ENCODE measurements at regions not wholly inside any gene's neighbourhood (a gene's known extent, or its start where the extent isn't known, plus 50 kb on each side); places are given as distances from the start of the nearest gene placed in this dataset.
"Not testable (repeated sequence)": the region's sequence is repeated elsewhere in the genome, so short reads cannot be mapped to it uniquely, and the experiment has no call there.

DNA sequence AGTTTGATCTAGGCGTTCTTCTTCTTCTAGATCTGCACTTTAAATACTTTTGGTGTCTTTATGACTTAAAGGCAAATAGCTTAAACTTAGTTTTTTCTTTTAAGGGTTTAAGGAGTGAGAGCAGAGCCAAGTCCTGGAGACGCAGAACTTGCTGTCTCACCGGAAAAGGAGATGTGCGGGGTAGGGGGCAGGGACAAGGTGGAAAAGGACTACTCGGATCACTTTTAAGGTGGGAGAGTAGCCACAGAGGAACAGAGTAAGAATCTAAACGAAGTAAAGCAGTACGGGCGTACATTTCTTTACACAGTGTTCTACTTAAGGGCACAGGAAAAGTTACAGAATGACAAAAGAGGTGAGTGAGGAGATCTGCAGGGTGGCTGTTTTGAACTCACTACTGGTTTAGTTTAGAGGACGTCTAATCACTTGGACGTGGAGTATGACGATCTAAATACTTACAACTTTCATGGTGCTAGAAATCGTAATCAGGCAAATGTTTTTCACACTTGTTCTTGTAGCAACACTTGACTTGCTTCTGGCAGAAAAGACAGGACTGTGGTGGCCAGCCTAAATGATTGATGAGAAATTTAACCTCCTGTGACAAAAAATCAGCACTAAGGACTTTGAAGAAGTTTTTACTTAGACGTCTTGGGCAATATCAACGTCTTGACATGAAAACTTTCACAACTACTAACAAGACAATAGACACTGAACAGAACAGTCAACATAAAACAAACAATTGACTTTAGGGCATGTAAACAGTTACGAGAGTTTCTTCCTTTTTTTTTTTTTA is 127.0 kb downstream of the ART5 start:
- H3K27me3 ChIP-seq (ENCODE audit: control insufficient read depth in 1 of 2, insufficient read depth in 2 of 2, low read length in 2 of 2); H3K4me3 ChIP-seq (ENCODE audit: low read depth in 1 of 2, low read length in 2 of 2); H3K4me1 ChIP-seq (ENCODE audit: control insufficient read depth in 1 of 2, insufficient read depth in 2 of 2, low read length in 2 of 2); H3K27ac ChIP-seq (ENCODE audit: low read depth, low read length); H3K9ac ChIP-seq (ENCODE audit: low read depth in 1 of 2, low read length in 2 of 2); H3K9me3 ChIP-seq (ENCODE audit: control insufficient read depth in 1 of 2, low read length in 2 of 2); H3K36me3 ChIP-seq (ENCODE audit: control insufficient read depth in 1 of 2, insufficient read depth in 2 of 2, low read length in 2 of 2): not testable (repeated sequence)

DNA sequence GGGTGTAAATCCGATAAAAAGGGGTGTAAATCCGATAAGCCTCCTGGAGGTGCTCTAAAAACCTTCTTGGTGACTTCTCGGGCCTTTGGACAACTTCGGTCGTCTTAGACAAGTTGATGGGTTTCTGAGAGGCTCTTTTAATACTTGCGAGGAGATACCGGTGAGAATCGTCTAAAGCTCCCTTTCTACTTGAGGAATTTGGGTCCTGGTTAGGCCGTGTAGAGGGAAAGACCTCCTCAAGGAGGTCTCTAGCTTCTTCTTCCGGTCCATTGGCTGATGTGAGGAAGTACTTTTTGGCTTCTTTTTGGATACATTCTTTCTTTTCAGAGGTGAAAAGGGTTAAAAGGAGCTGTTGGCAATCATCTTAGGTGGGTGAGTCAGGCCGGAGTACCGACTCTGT is 128.5 kb downstream of the ART5 start:
- peak overlapping the region in 1 of 2 donors; percentile 32 for H3K4me3 ChIP-seq (ENCODE audit: low read depth in 1 of 2, low read length in 2 of 2)
- not testable (repeated sequence) for H3K36me3 ChIP-seq (ENCODE audit: control insufficient read depth in 1 of 2, insufficient read depth in 2 of 2, low read length in 2 of 2); H3K9ac ChIP-seq (ENCODE audit: low read depth in 1 of 2, low read length in 2 of 2); H3K27me3 ChIP-seq (ENCODE audit: control insufficient read depth in 1 of 2, insufficient read depth in 2 of 2, low read length in 2 of 2); H3K4me1 ChIP-seq (ENCODE audit: control insufficient read depth in 1 of 2, insufficient read depth in 2 of 2, low read length in 2 of 2); H3K9me3 ChIP-seq (ENCODE audit: control insufficient read depth in 1 of 2, low read length in 2 of 2); H3K27ac ChIP-seq (ENCODE audit: low read depth, low read length)

DNA sequence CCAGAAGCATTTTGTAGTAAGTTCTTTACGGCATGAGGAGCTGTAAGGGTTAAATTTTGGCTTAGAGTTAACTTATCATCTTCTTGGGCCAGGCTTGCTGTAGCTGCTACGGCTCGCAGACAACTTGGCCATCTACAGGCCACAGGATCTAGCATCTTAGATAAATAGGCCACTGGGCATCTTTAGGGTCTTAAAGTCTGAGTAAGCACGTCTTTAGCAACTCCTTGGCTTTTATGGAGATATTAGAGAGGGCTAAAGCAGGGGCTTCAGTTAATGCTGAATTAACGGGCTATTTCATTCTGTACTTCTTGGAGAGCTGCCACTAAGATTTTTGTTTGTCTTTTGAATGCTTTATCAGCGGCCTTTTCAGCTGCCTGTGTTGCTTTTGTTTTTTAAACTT is 129.0 kb downstream of the ART5 start:
- not testable (repeated sequence) for H3K27me3 ChIP-seq (ENCODE audit: control insufficient read depth in 1 of 2, insufficient read depth in 2 of 2, low read length in 2 of 2); H3K4me1 ChIP-seq (ENCODE audit: control insufficient read depth in 1 of 2, insufficient read depth in 2 of 2, low read length in 2 of 2); H3K9ac ChIP-seq (ENCODE audit: low read depth in 1 of 2, low read length in 2 of 2); H3K27ac ChIP-seq (ENCODE audit: low read depth, low read length); H3K36me3 ChIP-seq (ENCODE audit: control insufficient read depth in 1 of 2, insufficient read depth in 2 of 2, low read length in 2 of 2); H3K9me3 ChIP-seq (ENCODE audit: control insufficient read depth in 1 of 2, low read length in 2 of 2)
- peak overlapping the region in 1 of 2 donors; percentile 40 for H3K4me3 ChIP-seq (ENCODE audit: low read depth in 1 of 2, low read length in 2 of 2)

DNA sequence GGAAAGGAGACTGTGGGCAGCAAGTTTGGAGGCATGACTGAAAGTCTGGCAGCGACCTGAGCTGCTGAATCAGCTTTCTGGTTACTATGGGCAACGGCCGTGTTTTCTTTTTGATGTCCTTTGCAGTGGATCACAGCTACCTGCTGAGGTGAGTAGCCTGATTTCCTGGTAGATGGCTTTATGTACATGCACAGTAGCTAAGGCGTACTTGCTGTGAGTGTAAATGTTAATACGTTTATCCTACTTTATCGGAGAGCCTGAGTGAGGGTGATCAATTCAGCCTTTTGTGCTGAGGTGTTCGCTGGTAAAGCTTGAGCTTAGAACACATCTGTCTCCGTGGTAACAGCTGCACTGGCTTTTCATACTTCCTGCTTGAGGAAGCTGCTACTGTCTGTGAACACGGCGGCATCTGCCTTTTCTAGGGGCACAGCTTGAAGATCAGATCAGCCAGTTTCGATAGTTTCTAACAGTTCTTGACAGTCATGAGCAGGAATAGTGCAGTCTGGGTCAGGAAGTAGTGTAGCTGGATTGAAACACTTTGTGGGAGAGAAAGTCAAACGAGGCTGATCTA is 129.6 kb downstream of the ART5 start:
- H3K27me3 ChIP-seq (ENCODE audit: control insufficient read depth in 1 of 2, insufficient read depth in 2 of 2, low read length in 2 of 2); H3K27ac ChIP-seq (ENCODE audit: low read depth, low read length); H3K36me3 ChIP-seq (ENCODE audit: control insufficient read depth in 1 of 2, insufficient read depth in 2 of 2, low read length in 2 of 2); H3K4me1 ChIP-seq (ENCODE audit: control insufficient read depth in 1 of 2, insufficient read depth in 2 of 2, low read length in 2 of 2); H3K9me3 ChIP-seq (ENCODE audit: control insufficient read depth in 1 of 2, low read length in 2 of 2); H3K9ac ChIP-seq (ENCODE audit: low read depth in 1 of 2, low read length in 2 of 2): not testable (repeated sequence)
- peak overlapping the region in 1 of 2 donors; percentile 40 for H3K4me3 ChIP-seq (ENCODE audit: low read depth in 1 of 2, low read length in 2 of 2)

DNA sequence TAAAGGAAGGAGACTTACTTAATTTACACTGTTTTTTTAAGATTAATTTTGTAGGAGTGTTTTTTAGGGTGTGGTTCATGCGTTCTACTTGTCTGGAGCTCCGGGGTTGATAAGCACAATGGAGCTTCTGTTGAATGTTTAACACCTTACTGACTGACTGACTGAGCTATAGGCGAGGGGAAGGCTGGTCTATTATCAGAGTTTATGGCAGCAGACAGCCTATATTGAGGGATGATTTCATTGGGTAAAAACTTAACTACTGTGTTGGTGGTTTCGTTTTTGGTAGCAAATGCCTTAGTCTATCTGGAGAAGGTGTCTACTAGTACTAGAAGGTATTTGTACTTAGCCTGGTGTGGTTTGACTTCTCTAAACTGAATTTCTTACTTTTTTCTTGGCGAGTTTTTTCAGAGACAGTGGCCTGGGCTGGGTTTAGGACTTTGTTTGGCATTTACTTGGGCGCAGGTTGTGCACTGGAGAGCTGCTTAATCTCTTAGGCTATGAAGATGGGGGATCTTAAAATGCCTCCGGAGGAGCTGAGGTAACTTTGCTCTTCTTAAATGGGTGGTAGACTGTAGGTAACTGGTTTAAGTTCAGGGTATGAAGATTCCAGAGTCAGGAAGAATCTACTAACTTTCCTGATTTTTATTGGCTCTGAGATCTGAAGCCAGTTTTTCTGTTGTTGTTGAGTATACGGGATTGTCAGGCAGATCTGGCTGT is 130.2 kb downstream of the ART5 start:
- not testable (repeated sequence) for H3K4me1 ChIP-seq (ENCODE audit: control insufficient read depth in 1 of 2, insufficient read depth in 2 of 2, low read length in 2 of 2); H3K9me3 ChIP-seq (ENCODE audit: control insufficient read depth in 1 of 2, low read length in 2 of 2); H3K9ac ChIP-seq (ENCODE audit: low read depth in 1 of 2, low read length in 2 of 2); H3K27ac ChIP-seq (ENCODE audit: low read depth, low read length); H3K36me3 ChIP-seq (ENCODE audit: control insufficient read depth in 1 of 2, insufficient read depth in 2 of 2, low read length in 2 of 2); H3K27me3 ChIP-seq (ENCODE audit: control insufficient read depth in 1 of 2, insufficient read depth in 2 of 2, low read length in 2 of 2)
- peak overlapping the region in 1 of 2 donors; percentile 40 for H3K4me3 ChIP-seq (ENCODE audit: low read depth in 1 of 2, low read length in 2 of 2)

DNA sequence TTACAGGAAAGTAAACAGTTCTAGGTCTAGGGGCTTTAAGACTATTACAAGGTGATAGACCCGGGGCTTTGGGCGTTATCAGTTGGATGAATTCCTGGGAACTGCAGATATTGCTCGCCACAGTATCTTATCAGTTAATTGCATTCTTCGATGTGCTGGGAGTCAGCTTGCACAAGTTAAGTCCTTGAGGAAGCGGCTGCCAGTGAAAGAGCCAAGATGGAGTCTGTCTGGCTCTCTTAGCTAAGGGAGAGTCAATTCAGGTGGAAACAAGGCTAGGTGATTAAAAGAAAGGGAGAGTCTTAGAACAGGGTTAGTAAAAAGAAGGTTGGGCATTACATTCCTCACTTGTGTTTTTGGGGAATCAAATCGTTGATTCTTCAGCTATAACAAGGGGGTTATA is 130.6 kb upstream of the ZNF195 start:
- H3K27ac ChIP-seq (ENCODE audit: low read depth, low read length); H3K4me1 ChIP-seq (ENCODE audit: control insufficient read depth in 1 of 2, insufficient read depth in 2 of 2, low read length in 2 of 2); H3K9ac ChIP-seq (ENCODE audit: low read depth in 1 of 2, low read length in 2 of 2); H3K4me3 ChIP-seq (ENCODE audit: low read depth in 1 of 2, low read length in 2 of 2); H3K9me3 ChIP-seq (ENCODE audit: control insufficient read depth in 1 of 2, low read length in 2 of 2); H3K27me3 ChIP-seq (ENCODE audit: control insufficient read depth in 1 of 2, insufficient read depth in 2 of 2, low read length in 2 of 2); H3K36me3 ChIP-seq (ENCODE audit: control insufficient read depth in 1 of 2, insufficient read depth in 2 of 2, low read length in 2 of 2): not testable (repeated sequence)

DNA sequence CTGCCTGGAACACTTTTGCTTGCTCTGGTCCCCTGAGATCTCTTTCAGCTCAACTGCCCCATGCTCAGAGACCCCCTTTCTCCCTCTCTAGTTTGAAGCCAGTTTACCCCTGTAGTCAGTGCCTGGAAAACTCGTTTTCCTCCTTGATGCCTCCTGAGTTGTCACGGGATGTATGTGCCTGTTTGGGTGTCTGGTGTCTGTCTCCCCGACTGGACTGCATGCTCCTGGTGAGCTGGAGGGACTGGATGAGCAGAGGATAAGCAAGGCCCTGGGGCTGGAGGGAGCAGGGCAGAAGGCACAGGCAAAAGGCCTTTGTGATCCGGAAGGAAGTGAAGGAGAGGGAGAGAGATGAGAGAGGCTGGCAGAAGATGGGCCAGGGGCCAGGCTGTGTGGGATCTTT is 120.3 kb upstream of the ZNF195 start:
- not testable (repeated sequence) for H3K9me3 ChIP-seq (ENCODE audit: control insufficient read depth in 1 of 2, low read length in 2 of 2); H3K9ac ChIP-seq (ENCODE audit: low read depth in 1 of 2, low read length in 2 of 2); H3K4me1 ChIP-seq (ENCODE audit: control insufficient read depth in 1 of 2, insufficient read depth in 2 of 2, low read length in 2 of 2); H3K36me3 ChIP-seq (ENCODE audit: control insufficient read depth in 1 of 2, insufficient read depth in 2 of 2, low read length in 2 of 2); H3K4me3 ChIP-seq (ENCODE audit: low read depth in 1 of 2, low read length in 2 of 2); H3K27ac ChIP-seq (ENCODE audit: low read depth, low read length); H3K27me3 ChIP-seq (ENCODE audit: control insufficient read depth in 1 of 2, insufficient read depth in 2 of 2, low read length in 2 of 2)

DNA sequence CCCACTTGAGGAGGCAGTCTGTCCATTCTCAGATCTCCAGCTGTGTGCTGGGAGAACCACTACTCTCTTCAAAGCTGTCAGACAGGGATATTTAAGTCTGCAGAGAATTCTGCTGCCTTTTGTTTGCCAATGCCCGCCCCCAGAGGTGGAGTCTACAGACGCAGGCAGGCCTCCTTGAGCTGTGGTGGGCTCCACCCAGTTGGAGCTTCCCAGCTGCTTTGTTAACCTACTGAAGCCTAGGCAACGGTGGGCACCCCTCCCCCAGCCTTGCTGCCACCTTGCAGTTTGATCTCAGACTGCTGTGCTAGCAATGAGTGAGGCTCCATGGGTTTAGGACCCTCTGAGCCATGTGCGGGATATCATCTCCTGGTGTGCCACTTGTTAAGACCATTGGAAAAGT is 119.4 kb upstream of the ZNF195 start:
- not testable (repeated sequence) for H3K27ac ChIP-seq (ENCODE audit: low read depth, low read length); H3K27me3 ChIP-seq (ENCODE audit: control insufficient read depth in 1 of 2, insufficient read depth in 2 of 2, low read length in 2 of 2); H3K9ac ChIP-seq (ENCODE audit: low read depth in 1 of 2, low read length in 2 of 2); H3K4me3 ChIP-seq (ENCODE audit: low read depth in 1 of 2, low read length in 2 of 2); H3K4me1 ChIP-seq (ENCODE audit: control insufficient read depth in 1 of 2, insufficient read depth in 2 of 2, low read length in 2 of 2); H3K9me3 ChIP-seq (ENCODE audit: control insufficient read depth in 1 of 2, low read length in 2 of 2); H3K36me3 ChIP-seq (ENCODE audit: control insufficient read depth in 1 of 2, insufficient read depth in 2 of 2, low read length in 2 of 2)

DNA sequence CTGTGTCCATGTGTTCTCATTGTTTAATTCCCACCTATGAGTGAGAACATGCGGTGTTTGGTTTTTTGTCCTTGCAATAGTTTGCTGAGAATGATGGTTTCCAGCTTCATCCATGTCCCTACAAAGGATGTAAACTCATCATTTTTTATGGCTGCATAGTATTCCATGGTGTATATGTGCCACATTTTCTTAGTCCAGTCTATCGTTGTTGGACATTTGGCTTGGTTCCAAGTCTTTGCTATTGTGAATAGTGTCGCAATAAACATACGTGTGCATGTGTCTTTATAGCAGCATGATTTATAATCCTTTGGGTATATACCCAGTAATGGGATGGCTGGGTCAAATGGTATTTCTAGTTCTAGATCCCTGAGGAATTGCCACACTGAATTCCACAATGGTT is 114.2 kb upstream of the ZNF195 start:
- not testable (repeated sequence) for H3K4me3 ChIP-seq (ENCODE audit: low read depth in 1 of 2, low read length in 2 of 2); H3K27ac ChIP-seq (ENCODE audit: low read depth, low read length); H3K36me3 ChIP-seq (ENCODE audit: control insufficient read depth in 1 of 2, insufficient read depth in 2 of 2, low read length in 2 of 2); H3K9ac ChIP-seq (ENCODE audit: low read depth in 1 of 2, low read length in 2 of 2); H3K9me3 ChIP-seq (ENCODE audit: control insufficient read depth in 1 of 2, low read length in 2 of 2); H3K4me1 ChIP-seq (ENCODE audit: control insufficient read depth in 1 of 2, insufficient read depth in 2 of 2, low read length in 2 of 2); H3K27me3 ChIP-seq (ENCODE audit: control insufficient read depth in 1 of 2, insufficient read depth in 2 of 2, low read length in 2 of 2)

DNA sequence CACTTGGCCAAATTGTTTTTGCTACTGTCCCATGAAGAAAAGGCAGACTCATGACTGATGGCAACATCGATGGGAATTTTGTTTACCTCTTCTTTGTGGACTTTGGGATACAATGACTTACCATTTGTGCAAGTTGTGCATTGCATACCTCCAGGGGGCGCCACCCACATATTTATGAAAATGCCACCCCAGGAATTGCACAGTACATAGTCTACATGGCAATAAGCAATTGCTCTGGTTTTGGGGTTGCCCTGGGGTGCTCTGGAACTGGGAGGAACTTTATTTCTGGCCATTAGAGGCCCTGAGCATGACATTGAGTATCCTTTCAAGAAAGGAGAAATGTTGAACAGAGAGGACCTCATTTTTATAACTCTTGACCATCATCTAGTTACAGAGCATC is 109.1 kb upstream of the ZNF195 start:
- H3K4me1 ChIP-seq (ENCODE audit: control insufficient read depth in 1 of 2, insufficient read depth in 2 of 2, low read length in 2 of 2); H3K36me3 ChIP-seq (ENCODE audit: control insufficient read depth in 1 of 2, insufficient read depth in 2 of 2, low read length in 2 of 2); H3K4me3 ChIP-seq (ENCODE audit: low read depth in 1 of 2, low read length in 2 of 2); H3K27ac ChIP-seq (ENCODE audit: low read depth, low read length); H3K9me3 ChIP-seq (ENCODE audit: control insufficient read depth in 1 of 2, low read length in 2 of 2); H3K9ac ChIP-seq (ENCODE audit: low read depth in 1 of 2, low read length in 2 of 2); H3K27me3 ChIP-seq (ENCODE audit: control insufficient read depth in 1 of 2, insufficient read depth in 2 of 2, low read length in 2 of 2): not testable (repeated sequence)

Data from duodenal mucosa (tissue), 2 donors.